GM23338 (cell line): ENCODE measurements at regions not wholly inside any gene's neighbourhood (a gene's known extent, or its start where the extent isn't known, plus 50 kb on each side); places are given as distances from the start of the nearest gene placed in this dataset.

ENCODE experiments used
- ATAC-seq: fragments of 200-7000 bp; cut with Tn5 transposase; 3 replicates; pipeline ENCODE4 v1.9.1; 2020
- DNase-seq: peaks from one replicate; pipeline ENCODE4 v3.0.0-alpha.2; 2015; ENCODE audit warnings: low spot score
- H2AFZ ChIP-seq: fragments of 200-600 bp; sonication (generic); 2 replicates; pipeline ENCODE4 v1.8.0; 2016; ENCODE audit warnings: antibody characterized with exemption, mild to moderate bottlenecking, moderate library complexity
- H3F3A ChIP-seq: fragments of 200-600 bp; sonication (generic); replicated peaks from 2 replicates; pipeline ENCODE4 v1.8.0; 2017; ENCODE audit warnings: antibody characterized with exemption, mixed run types, low read depth
- H3K27ac ChIP-seq: fragments of 200-600 bp; sonication (generic); 2 replicates; pipeline ENCODE4 v1.6.1; 2016; ENCODE audit warnings: low read depth
- H3K27me3 ChIP-seq: fragments of 200-600 bp; sonication (generic); 2 replicates; pipeline ENCODE4 v1.8.0; 2016; ENCODE audit warnings: mild to moderate bottlenecking, mixed run types, moderate library complexity; ENCODE audit not compliant: insufficient read depth
- H3K36me3 ChIP-seq: fragments of 200-600 bp; sonication (generic); 2 replicates; pipeline ENCODE4 v1.8.0; 2016; ENCODE audit warnings: mild to moderate bottlenecking; ENCODE audit not compliant: insufficient read depth
- H3K4me1 ChIP-seq: fragments of 200-600 bp; sonication (generic); 2 replicates; pipeline ENCODE4 v1.8.0; 2016; ENCODE audit warnings: mild to moderate bottlenecking, moderate library complexity; ENCODE audit not compliant: insufficient read depth
- H3K4me2 ChIP-seq: fragments of 200-600 bp; sonication (generic); 2 replicates; pipeline ENCODE4 v1.7.1; 2017; ENCODE audit warnings: mixed run types
- H3K4me3 ChIP-seq: fragments of 200-600 bp; sonication (generic); 2 replicates; pipeline ENCODE4 v1.6.1; 2016; ENCODE audit warnings: mixed run types
- H3K79me2 ChIP-seq: fragments of 200-600 bp; sonication (generic); replicated peaks from 2 replicates; pipeline ENCODE4 v1.8.0; 2017; ENCODE audit warnings: mild to moderate bottlenecking; ENCODE audit not compliant: insufficient read depth
- H3K9me2 ChIP-seq: fragments of 200-600 bp; sonication (generic); 2 replicates; pipeline ENCODE4 v1.8.0; 2017; ENCODE audit not compliant: insufficient read depth
- H4K20me1 ChIP-seq: fragments of 200-600 bp; sonication (generic); replicated peaks from 2 replicates; pipeline ENCODE4 v1.8.0; 2017; ENCODE audit warnings: mild to moderate bottlenecking; ENCODE audit not compliant: insufficient read depth
- H3K27ac Mint-ChIP-seq: 2 replicates; pipeline ENCODE4 v1.8.0; 2020; ENCODE audit warnings: inconsistent platforms, mild to moderate bottlenecking, moderate library complexity, mixed read lengths
- H3K27me3 Mint-ChIP-seq: 3 replicates; pipeline ENCODE4 v1.8.0; 2022; ENCODE audit warnings: low read depth, mild to moderate bottlenecking, moderate library complexity, mixed read lengths, inconsistent platforms; ENCODE audit not compliant: insufficient read depth, poor library complexity
- H3K36me3 Mint-ChIP-seq: 3 replicates; pipeline ENCODE4 v1.8.0; 2021; ENCODE audit warnings: low read depth, mild to moderate bottlenecking, inconsistent platforms, moderate library complexity, mixed read lengths
- H3K4me1 Mint-ChIP-seq: 3 replicates; pipeline ENCODE4 v1.8.0; 2020; ENCODE audit warnings: mild to moderate bottlenecking, inconsistent platforms, mixed read lengths
- H3K4me3 Mint-ChIP-seq: 3 replicates; pipeline ENCODE4 v1.8.0; 2021; ENCODE audit warnings: moderate library complexity, mild to moderate bottlenecking, inconsistent platforms, mixed read lengths
- H3K9me3 Mint-ChIP-seq: 3 replicates; pipeline ENCODE4 v1.8.0; 2020; ENCODE audit warnings: moderate library complexity, mild to moderate bottlenecking, inconsistent platforms, mixed read lengths
- CREB1 ChIP-seq: fragments of 250-450 bp; sonication (Bioruptor Pico); IDR thresholded peaks from 2 replicates; pipeline ENCODE4 v1.5.0; 2020; ENCODE audit warnings: low read depth, mild to moderate bottlenecking, moderate library complexity
- CTCF ChIP-seq, 2 experiments: fragments of 200-600 bp in 1 of 2; sonication (generic) in 1 of 2; conservative IDR thresholded peaks; 2 replicates each; pipeline versions ENCODE4 v1.5.1 to v1.6.1; 2016 to 2017; ENCODE audit warnings: antibody characterized with exemption in 2 of 2, low read depth in 2 of 2, mild to moderate bottlenecking in 2 of 2, moderate library complexity in 1 of 2
- ETS1 ChIP-seq: IDR thresholded peaks from 2 replicates; pipeline ENCODE4 v1.6.1; 2016; ENCODE audit warnings: antibody characterized with exemption
- EZH2 ChIP-seq: fragments of 200-600 bp; sonication (generic); IDR thresholded peaks from one replicate; pipeline ENCODE4 v1.8.0; 2017; ENCODE audit warnings: antibody characterized with exemption, mild to moderate bottlenecking, low read depth; ENCODE audit not compliant: unreplicated experiment
- EZH2phosphoT487 ChIP-seq: fragments of 200-600 bp; sonication (generic); IDR thresholded peaks from one replicate; pipeline ENCODE4 v1.8.1; 2018; ENCODE audit warnings: antibody characterized with exemption; ENCODE audit not compliant: unreplicated experiment
- NANOG ChIP-seq: IDR thresholded peaks from 2 replicates; pipeline ENCODE4 v1.6.1; 2016; ENCODE audit warnings: antibody characterized with exemption, borderline replicate concordance
- POLR2AphosphoS5 ChIP-seq: IDR thresholded peaks from 2 replicates; pipeline ENCODE4 v1.6.1; 2016; ENCODE audit warnings: antibody characterized with exemption, low read depth
- ZNF114 ChIP-seq: fragments of 250-450 bp; sonication (Bioruptor Pico); IDR thresholded peaks from 2 replicates; pipeline ENCODE4 v1.5.0; 2020; ENCODE audit warnings: mild to moderate bottlenecking, moderate library complexity
- ZNF462 ChIP-seq: fragments of 250-450 bp; sonication (Bioruptor Pico); IDR thresholded peaks from 2 replicates; pipeline ENCODE4 v1.5.0; 2020; ENCODE audit warnings: mild to moderate bottlenecking, moderate library complexity

- no peak for TF ChIP-seq POLR2AphosphoS5
- no peak for TF ChIP-seq NANOG
- TF ChIP-seq EZH2phosphoT487, result no peak
- TF ChIP-seq ZNF114 (CRISPR knock-in tag), result no peak
- no peak for TF ChIP-seq CREB1
- no peak for TF ChIP-seq ZNF462 (CRISPR knock-in tag)
- no peak for TF ChIP-seq EZH2
- TF ChIP-seq ETS1, result no peak
- no peak for TF ChIP-seq CTCF (conservative IDR thresholded peaks at IDR 0.05; ENCODE audit: low read depth in 2 of 2)
- DNase-seq, result no peak
- H3K27me3 ChIP-seq, result no peaks in the 10 kb centered on the region
- Mint-ChIP-seq H3K4me3 (no peak overlapping the region), H3K27me3 (no peaks in the 10 kb centered on the region), H3K4me1 (no peaks in the 10 kb centered on the region), H3K36me3 (no peaks in the 10 kb centered on the region), H3K9me3 (peaks cover 33% of the 10 kb centered on the region), H3K27ac (no peak overlapping the region)
- ATAC-seq, result no peak
- H2AFZ ChIP-seq, result no peak overlapping the region
- H3F3A ChIP-seq, result no peaks in the 10 kb centered on the region
- H3K4me1 ChIP-seq, result no peaks in the 10 kb centered on the region
- H3K27ac ChIP-seq, result no peak overlapping the region
- no peaks in the 10 kb centered on the region for H3K36me3 ChIP-seq
- no peak overlapping the region for H3K4me2 ChIP-seq
- no peak overlapping the region for H3K4me3 ChIP-seq
- H3K79me2 ChIP-seq, result no peaks in the 10 kb centered on the region
- H4K20me1 ChIP-seq, result no peaks in the 10 kb centered on the region
- H3K9me2 ChIP-seq, result no peaks in the 10 kb centered on the region
These were observed 220.3 kb upstream of the MON1B start for GRCh38 chr16:76970745-76971099.
